Psoas muscle (tissue), 7 donors: ENCODE measurements at regions not wholly inside any gene's neighbourhood (a gene's known extent, or its start where the extent isn't known, plus 50 kb on each side); places are given as distances from the start of the nearest gene placed in this dataset.
"Not testable (repeated sequence)": the region's sequence is repeated elsewhere in the genome, so short reads cannot be mapped to it uniquely, and the experiment has no call there.

Experiments used
- ATAC-seq, 4 donors: fragments of 200-7000 bp; cut with Tn5 transposase; one replicate each; pipeline ENCODE4 v1.9.1; 2020; ENCODE audit warnings: moderate library complexity in 3 of 4, mild to moderate bottlenecking in 2 of 4
- DNase-seq, 2 donors: peaks; one replicate each; pipeline ENCODE4 v3.0.0-alpha.2; 2020
- H3K27ac ChIP-seq: fragments of 200-600 bp; one replicate; pipeline ENCODE4 v1.8.0; 2022
- H3K27me3 ChIP-seq, 3 donors: fragments of 200-600 bp in 1 of 3; one replicate each; pipeline versions ENCODE4 v1.6.1 to v1.8.0; 2013 to 2022; ENCODE audit warnings: low read length in 2 of 3, mild to moderate bottlenecking in 2 of 3, moderate library complexity in 1 of 3; ENCODE audit not compliant: insufficient read depth in 3 of 3
- H3K36me3 ChIP-seq, 2 donors: fragments of 200-600 bp in 1 of 2; one replicate each; pipeline versions ENCODE4 v1.6.1 to v1.8.0; 2013 to 2022; ENCODE audit warnings: low read depth in 1 of 2, mild to moderate bottlenecking in 1 of 2, moderate library complexity in 1 of 2; ENCODE audit not compliant: insufficient read depth in 1 of 2
- H3K4me1 ChIP-seq: fragments of 200-600 bp; one replicate; pipeline ENCODE4 v1.8.0; 2022
- H3K4me3 ChIP-seq: fragments of 200-600 bp; one replicate; pipeline ENCODE4 v1.8.0; 2022; ENCODE audit warnings: mild to moderate bottlenecking
- H3K9me3 ChIP-seq: fragments of 200-600 bp; one replicate; pipeline ENCODE4 v1.8.0; 2022
- CTCF ChIP-seq: fragments of 200-600 bp; IDR thresholded peaks from one replicate; pipeline ENCODE4 v1.8.0; 2022; ENCODE audit warnings: antibody characterized with exemption
- WGBS, 3 donors: extraction: QIAGEN DNeasy Blood & Tissue Kit; methylation state at CpG; one replicate each; pipeline versions ENCODE4 v1.1.6 to v1.1.7; 2013; 5-methylcytosine and 5-hydroxymethylcytosine counted together
- intact Hi-C, 2 donors: fragments of 100-400 bp; cut with DNase I; formaldehyde crosslinking; loops; one replicate each; pipeline versions ENCODE4 v1.11.0 to v1.14.2; 2022
- donor health status: healthy with polysubstance abuse.
- donor health status: DM: no; HTN: no; CAD: no; lungs with moderate emphysema.
- donor health status: Bipolar disorder and iron deficiency.
- donor health status: healthy.
- donor health status: DM: yes; HTN: yes; CAD: no.
- donor health status: DM: no; HTN: no; CAD: no.
- donor health status: DM: yes; HTN: yes; CAD: no.

- Histone ChIP-seq H3K36me3 (no peaks in the 10 kb centered on the region), H3K4me3 (no peak overlapping the region), H3K27me3 (no peaks in the 10 kb centered on the region), H3K9me3 (no peaks in the 10 kb centered on the region), H3K4me1 (no peaks in the 10 kb centered on the region), H3K27ac (no peak overlapping the region)
- intact Hi-C loops = no loop called here
- WGBS, 3 donors = 52 to 76% (median 62%) methylated on average over 1 of the region's 1 CpG
- DNase-seq = no peak
- no peak for TF ChIP-seq CTCF
- no peak for ATAC-seq
Measured at GRCh38 chr21:22352088-22352487, 1353.9 kb downstream of the NCAM2 start.

- intact Hi-C loops = no loop called here
- no peak for ATAC-seq
- WGBS, 3 donors = 95 to 96% (median 96%) methylated on average over 1 of the region's 1 CpG
Measured at GRCh38 chr21:22355949-22356348, 1357.7 kb downstream of the NCAM2 start.

GRCh38 chr21:22356663-22357062 lies 1358.5 kb downstream of the NCAM2 start:
- H3K36me3 ChIP-seq = no peaks in the 10 kb centered on the region
- H3K4me1 ChIP-seq = no peaks in the 10 kb centered on the region
- intact Hi-C loops = no loop called here
- no peaks in the 10 kb centered on the region for H3K9me3 ChIP-seq
- no peak overlapping the region for H3K4me3 ChIP-seq
- H3K27ac ChIP-seq = no peak overlapping the region
- no peak for ATAC-seq
- no peak for TF ChIP-seq CTCF
- DNase-seq = no peak
- no peaks in the 10 kb centered on the region for H3K27me3 ChIP-seq
- WGBS, 3 donors = 57 to 61% (median 59%) methylated on average over 4 of the region's 4 CpGs

More at GRCh38 chr21:22355949-22356348, 1357.7 kb downstream of the NCAM2 start:
- Histone ChIP-seq H3K4me3 (no peak overlapping the region), H3K36me3 (no peaks in the 10 kb centered on the region), H3K27me3 (no peaks in the 10 kb centered on the region), H3K27ac (no peak overlapping the region), H3K9me3 (no peaks in the 10 kb centered on the region), H3K4me1 (no peaks in the 10 kb centered on the region)
- TF ChIP-seq CTCF = no peak
- DNase-seq = no peak

GRCh38 chr21:22359599-22359998 lies 1361.4 kb downstream of the NCAM2 start:
- intact Hi-C loops, H3K4me1 ChIP-seq, H3K9me3 ChIP-seq, H3K36me3 ChIP-seq, DNase-seq, H3K27ac ChIP-seq, H3K4me3 ChIP-seq, H3K27me3 ChIP-seq, ATAC-seq: not testable (repeated sequence)
- 81 to 95% (median 82%) methylated on average over 5 of the region's 5 CpGs for WGBS, 3 donors

- WGBS, 3 donors = 81 to 88% (median 81%) methylated on average over 7 of the region's 7 CpGs
- H3K27me3 ChIP-seq = no peaks in the 10 kb centered on the region
- no peak for DNase-seq
- H3K27ac ChIP-seq = no peak overlapping the region
- no peaks in the 10 kb centered on the region for H3K9me3 ChIP-seq
- intact Hi-C loops = no loop called here
- TF ChIP-seq CTCF = no peak
- H3K4me1 ChIP-seq = no peaks in the 10 kb centered on the region
- H3K4me3 ChIP-seq = no peak overlapping the region
- no peaks in the 10 kb centered on the region for H3K36me3 ChIP-seq
- ATAC-seq = no peak
Measured at GRCh38 chr21:22363504-22363903, 1365.3 kb downstream of the NCAM2 start.
